ENCODE measurements at regions not wholly inside any gene's neighbourhood (a gene's known extent, or its start where the extent isn't known, plus 50 kb on each side); places are given as distances from the start of the nearest gene placed in this dataset.

DNA sequence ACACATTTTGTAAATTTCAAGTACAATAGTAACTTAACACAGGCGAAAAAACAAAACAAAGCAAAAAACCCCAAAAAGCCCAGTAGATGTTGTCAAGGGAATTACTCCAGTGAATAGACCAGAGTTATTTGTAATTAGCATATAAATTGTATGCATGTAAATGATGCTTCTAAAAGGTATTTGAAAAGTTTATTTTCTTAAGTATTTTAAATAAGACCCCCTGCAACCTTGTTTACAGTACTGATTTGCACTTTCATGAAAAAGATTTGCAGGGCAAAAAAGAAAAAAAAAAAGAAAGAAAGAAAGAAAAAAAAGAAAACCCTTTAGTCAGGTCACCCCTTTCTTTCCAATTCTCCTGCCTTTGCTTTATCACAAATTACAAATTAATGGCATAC lies 372.3 kb upstream of the IRX2 start:
- no peak for DNase-seq
- ATAC-seq (ENCODE audit: low FRiP score in 2 of 2), result no peak
- Histone ChIP-seq H3K27me3 (no peaks in the 10 kb centered on the region), H3K27ac (no peak overlapping the region), H3K4me1 (no peaks in the 10 kb centered on the region), H3K9me3 (no peaks in the 10 kb centered on the region), H3K4me3 (no peak overlapping the region), H3K36me3 (no peaks in the 10 kb centered on the region)
- 81 to 85% methylated on average over 1 of the region's 1 CpG for WGBS, 2 donors
- TF ChIP-seq POLR2A (IDR thresholded peaks at IDR 0.05) (no peak), POLR2AphosphoS5 (IDR thresholded peaks at IDR 0.05) (no peak), EP300 (IDR thresholded peaks at IDR 0.05) (no peak)
- TF ChIP-seq, protein P1, sequence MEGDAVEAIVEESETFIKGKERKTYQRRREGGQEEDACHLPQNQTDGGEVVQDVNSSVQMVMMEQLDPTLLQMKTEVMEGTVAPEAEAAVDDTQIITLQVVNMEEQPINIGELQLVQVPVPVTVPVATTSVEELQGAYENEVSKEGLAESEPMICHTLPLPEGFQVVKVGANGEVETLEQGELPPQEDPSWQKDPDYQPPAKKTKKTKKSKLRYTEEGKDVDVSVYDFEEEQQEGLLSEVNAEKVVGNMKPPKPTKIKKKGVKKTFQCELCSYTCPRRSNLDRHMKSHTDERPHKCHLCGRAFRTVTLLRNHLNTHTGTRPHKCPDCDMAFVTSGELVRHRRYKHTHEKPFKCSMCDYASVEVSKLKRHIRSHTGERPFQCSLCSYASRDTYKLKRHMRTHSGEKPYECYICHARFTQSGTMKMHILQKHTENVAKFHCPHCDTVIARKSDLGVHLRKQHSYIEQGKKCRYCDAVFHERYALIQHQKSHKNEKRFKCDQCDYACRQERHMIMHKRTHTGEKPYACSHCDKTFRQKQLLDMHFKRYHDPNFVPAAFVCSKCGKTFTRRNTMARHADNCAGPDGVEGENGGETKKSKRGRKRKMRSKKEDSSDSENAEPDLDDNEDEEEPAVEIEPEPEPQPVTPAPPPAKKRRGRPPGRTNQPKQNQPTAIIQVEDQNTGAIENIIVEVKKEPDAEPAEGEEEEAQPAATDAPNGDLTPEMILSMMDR (IDR thresholded peaks at IDR 0.05), result no peak

DNA sequence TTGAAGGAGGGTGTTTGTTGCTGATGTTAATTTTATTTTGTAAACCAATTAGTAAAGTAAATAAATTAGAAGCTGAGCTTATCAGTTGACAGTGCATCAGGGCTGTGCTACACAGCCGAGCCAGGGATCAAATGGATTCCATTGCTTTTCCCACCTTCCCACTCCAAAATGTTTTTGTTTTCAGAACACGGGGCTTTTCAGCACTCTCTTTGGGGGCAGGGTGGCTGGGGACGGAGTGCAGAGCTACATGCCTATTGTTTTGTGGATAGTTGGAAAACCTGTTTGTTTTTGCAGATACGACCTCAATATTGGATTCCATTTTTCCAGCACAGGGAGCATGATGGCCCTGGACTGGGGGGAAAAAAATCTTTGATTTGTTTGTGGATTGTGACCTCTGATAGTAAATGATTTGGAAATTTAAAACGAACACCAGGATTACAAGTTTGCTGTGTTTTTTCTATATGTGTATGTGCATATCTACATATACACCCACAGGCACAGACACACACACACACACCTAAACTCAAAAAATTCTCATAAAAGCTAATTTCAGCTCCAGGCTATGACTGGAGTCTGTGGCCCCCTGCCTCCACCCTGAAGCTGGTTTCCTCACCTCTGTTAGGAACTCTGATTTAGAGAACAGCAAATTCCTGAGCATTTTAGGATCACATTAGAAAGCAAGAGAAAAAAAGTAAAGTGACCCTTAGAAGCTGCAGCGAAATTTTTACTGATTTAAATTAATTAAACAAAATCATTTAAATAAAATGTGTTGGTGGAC lies 371.7 kb upstream of the IRX2 start:
- no peaks in the 10 kb centered on the region for H3K4me1 ChIP-seq
- DNase-seq, result no peak
- no peaks in the 10 kb centered on the region for H3K9me3 ChIP-seq
- no peak overlapping the region for H3K4me3 ChIP-seq
- no peak for ATAC-seq (ENCODE audit: low FRiP score in 2 of 2)
- WGBS, 2 donors, result 20 to 32% methylated on average over 6 of the region's 6 CpGs
- H3K27ac ChIP-seq, result no peak overlapping the region
- no peaks in the 10 kb centered on the region for H3K36me3 ChIP-seq
- H3K27me3 ChIP-seq, result no peaks in the 10 kb centered on the region
- TF ChIP-seq EP300 (IDR thresholded peaks at IDR 0.05) (no peak), POLR2AphosphoS5 (IDR thresholded peaks at IDR 0.05) (no peak)

DNA sequence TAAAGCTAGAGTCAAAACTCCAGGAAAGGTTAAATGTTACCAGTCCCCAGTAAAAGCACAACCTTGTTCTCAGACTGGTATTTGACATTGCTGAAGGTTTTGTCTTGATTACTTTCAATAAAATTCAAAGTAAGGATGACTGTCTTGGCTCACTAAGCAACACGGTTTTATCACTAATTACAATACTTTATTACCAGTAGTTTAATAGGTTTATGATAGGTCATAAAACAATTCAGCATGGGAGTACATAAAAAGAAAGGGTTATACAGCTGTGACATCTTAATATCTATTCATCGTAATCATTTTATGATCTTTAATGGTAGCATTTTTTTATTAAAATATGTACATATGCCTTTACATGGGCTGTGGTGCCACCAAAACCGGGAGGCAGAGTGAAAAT lies 370.7 kb upstream of the IRX2 start:
- Histone ChIP-seq H3K9me3 (no peaks in the 10 kb centered on the region), H3K4me1 (no peaks in the 10 kb centered on the region), H3K27ac (no peak overlapping the region), H3K27me3 (no peaks in the 10 kb centered on the region), H3K36me3 (no peaks in the 10 kb centered on the region), H3K4me3 (no peak overlapping the region)
- no peak for DNase-seq
- WGBS, 2 donors, result 37 to 43% methylated on average over 3 of the region's 3 CpGs
- TF ChIP-seq, protein P1 (IDR thresholded peaks at IDR 0.05), result no peak
- TF ChIP-seq POLR2AphosphoS5 (IDR thresholded peaks at IDR 0.05) (no peak), EP300 (IDR thresholded peaks at IDR 0.05) (no peak), POLR2A (IDR thresholded peaks at IDR 0.05) (no peak)
- ATAC-seq (ENCODE audit: low FRiP score in 2 of 2), result no peak

DNA sequence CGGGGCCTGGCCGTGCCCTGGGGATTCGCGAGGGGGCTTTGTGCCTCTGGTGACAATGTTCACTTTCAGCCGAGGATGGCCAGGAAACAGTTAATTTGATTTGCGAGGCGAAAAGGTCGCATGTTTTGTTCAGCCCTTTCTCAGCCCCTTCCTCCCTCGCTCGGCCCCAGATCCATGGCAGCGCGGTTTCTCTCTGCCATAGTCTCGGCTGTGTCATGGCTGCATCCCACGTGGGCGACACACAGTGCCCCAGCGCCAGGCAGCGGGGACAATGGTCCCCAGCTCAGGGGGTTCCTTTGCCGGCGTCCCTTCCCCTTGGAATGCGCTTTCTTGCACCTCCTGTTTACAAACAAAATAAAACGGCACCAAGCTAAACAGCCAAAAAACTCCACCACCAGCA lies 370.3 kb upstream of the IRX2 start:
- WGBS, 2 donors, result 49 to 50% methylated on average over 7 to 21 of the region's 21 CpGs
- DNase-seq (no peak), ATAC-seq (ENCODE audit: low FRiP score in 2 of 2) (no peak)
- no peak overlapping the region for H3K4me3 ChIP-seq
- no peaks in the 10 kb centered on the region for H3K4me1 ChIP-seq
- no peaks in the 10 kb centered on the region for H3K9me3 ChIP-seq
- no peaks in the 10 kb centered on the region for H3K27me3 ChIP-seq
- no peak for TF ChIP-seq EP300 (IDR thresholded peaks at IDR 0.05)
- no peak for TF ChIP-seq POLR2AphosphoS5 (IDR thresholded peaks at IDR 0.05)
- no peak for TF ChIP-seq POLR2A (IDR thresholded peaks at IDR 0.05)
- TF ChIP-seq, protein P1 (IDR thresholded peaks at IDR 0.05), result no peak
- H3K27ac ChIP-seq, result no peak overlapping the region
- no peaks in the 10 kb centered on the region for H3K36me3 ChIP-seq

DNA sequence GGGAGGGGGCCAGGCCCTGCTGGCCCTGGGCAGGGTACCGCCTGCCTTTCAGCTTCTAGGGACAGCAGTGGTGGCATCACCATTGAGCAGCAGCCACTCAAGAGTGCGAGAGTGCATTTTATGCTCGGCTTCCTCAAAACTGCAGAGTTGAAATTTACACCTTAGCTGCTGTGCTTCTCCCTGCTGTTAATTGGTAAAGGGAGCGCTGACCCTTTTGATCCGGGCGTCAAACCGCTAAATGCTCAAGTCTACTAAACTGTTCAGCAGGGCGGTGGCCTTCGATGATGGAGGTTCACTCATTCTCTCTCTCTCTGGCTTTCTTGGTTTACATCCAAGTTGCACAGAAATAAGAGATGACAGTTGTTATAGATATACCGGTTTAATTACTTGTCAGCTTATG lies 368.6 kb upstream of the IRX2 start:
- no peak for ATAC-seq (ENCODE audit: low FRiP score in 2 of 2)
- Histone ChIP-seq H3K9me3 (no peaks in the 10 kb centered on the region), H3K36me3 (no peaks in the 10 kb centered on the region), H3K27me3 (peaks cover 0 to 4% (median 0%) of the 10 kb centered on the region in 4 donors), H3K27ac (no peak overlapping the region), H3K4me3 (no peak overlapping the region), H3K4me1 (no peaks in the 10 kb centered on the region)
- no peak for DNase-seq
- 42 to 48% methylated on average over 7 to 10 of the region's 10 CpGs for WGBS, 2 donors
- TF ChIP-seq POLR2A (IDR thresholded peaks at IDR 0.05), result no peak
- no peak for TF ChIP-seq EP300 (IDR thresholded peaks at IDR 0.05)
- TF ChIP-seq, protein P1 (IDR thresholded peaks at IDR 0.05), result no peak
- TF ChIP-seq POLR2AphosphoS5 (IDR thresholded peaks at IDR 0.05), result no peak
